ENCODE measurements at regions not wholly inside any gene's neighbourhood (a gene's known extent, or its start where the extent isn't known, plus 50 kb on each side); places are given as distances from the start of the nearest gene placed in this dataset.
"Not testable (repeated sequence)": the region's sequence is repeated elsewhere in the genome, so short reads cannot be mapped to it uniquely, and the experiment has no call there.

- not testable (repeated sequence) for H3K4me1 ChIP-seq (ENCODE audit: control insufficient read depth, insufficient read depth, low read length); H3K27ac ChIP-seq (ENCODE audit: insufficient read depth, low read depth, low read length, poor library complexity, severe bottlenecking); H3K4me3 ChIP-seq (ENCODE audit: insufficient read depth, low read depth, low read length); H3K9me3 ChIP-seq (ENCODE audit: control insufficient read depth, low read length); H3K36me3 ChIP-seq (ENCODE audit: control insufficient read depth, insufficient read depth, low read length); H3K27me3 ChIP-seq (ENCODE audit: control insufficient read depth, insufficient read depth, low read length, poor library complexity, severe bottlenecking)
- WGBS, 2 experiments = 86 to 90% methylated on average over 8 of the region's 8 CpGs
Measured at GRCh38 chr3:193179332-193180012, 61.5 kb upstream of the PLAAT1 start.

- 84 to 95% methylated on average over 6 of the region's 6 CpGs for WGBS, 2 experiments
- no peaks in the 10 kb centered on the region for H3K36me3 ChIP-seq (ENCODE audit: control insufficient read depth, insufficient read depth, low read length)
- H3K4me1 ChIP-seq (ENCODE audit: control insufficient read depth, insufficient read depth, low read length) = no peaks in the 10 kb centered on the region
- H3K27me3 ChIP-seq (ENCODE audit: control insufficient read depth, insufficient read depth, low read length, poor library complexity, severe bottlenecking) = no peaks in the 10 kb centered on the region
- no peak overlapping the region for H3K4me3 ChIP-seq (ENCODE audit: insufficient read depth, low read depth, low read length)
- no peak overlapping the region for H3K27ac ChIP-seq (ENCODE audit: insufficient read depth, low read depth, low read length, poor library complexity, severe bottlenecking)
- H3K9me3 ChIP-seq (ENCODE audit: control insufficient read depth, low read length) = no peaks in the 10 kb centered on the region
Measured at GRCh38 chr3:193187070-193187722, 53.8 kb upstream of the PLAAT1 start.

DNA sequence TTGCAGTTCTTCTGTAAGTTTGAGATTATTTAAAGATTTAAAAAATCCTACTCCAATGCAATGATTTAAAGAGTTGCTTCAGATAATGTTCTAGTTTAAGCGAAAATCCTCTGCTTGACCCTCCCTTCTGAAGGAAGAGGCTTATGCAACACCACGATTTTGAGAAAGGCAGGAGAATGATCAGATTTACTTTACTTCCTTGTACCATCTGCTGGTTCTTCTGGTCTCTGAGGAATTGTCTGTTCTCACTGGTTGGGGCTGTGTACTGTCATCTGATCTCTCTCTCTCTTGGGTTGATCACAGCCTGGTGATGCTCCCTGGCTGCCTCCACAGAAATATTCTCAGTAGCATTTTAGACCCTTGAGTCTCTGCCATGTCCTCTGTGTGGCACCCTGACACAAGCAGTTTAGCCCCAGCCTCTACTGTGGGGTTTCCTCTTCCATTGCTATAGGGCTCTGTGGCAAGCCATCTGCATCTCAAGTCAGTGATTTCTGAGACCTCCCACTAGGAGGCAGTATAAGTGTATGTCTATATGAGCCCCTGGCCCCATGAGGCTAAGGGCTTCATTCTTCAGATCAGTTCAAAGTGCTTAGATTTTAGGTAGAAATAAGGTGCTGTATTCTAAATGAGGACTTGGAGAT, 50.8 kb upstream of the PLAAT1 start:
- Histone ChIP-seq H3K4me1 (ENCODE audit: control insufficient read depth, insufficient read depth, low read length) (no peaks in the 10 kb centered on the region), H3K36me3 (ENCODE audit: control insufficient read depth, insufficient read depth, low read length) (no peaks in the 10 kb centered on the region), H3K9me3 (ENCODE audit: control insufficient read depth, low read length) (no peaks in the 10 kb centered on the region), H3K27me3 (ENCODE audit: control insufficient read depth, insufficient read depth, low read length, poor library complexity, severe bottlenecking) (no peaks in the 10 kb centered on the region), H3K4me3 (ENCODE audit: insufficient read depth, low read depth, low read length) (no peak overlapping the region), H3K27ac (ENCODE audit: insufficient read depth, low read depth, low read length, poor library complexity, severe bottlenecking) (no peak overlapping the region)
- 73 to 82% methylated on average over 2 of the region's 2 CpGs for WGBS, 2 experiments

Measured in ectodermal cell (in vitro differentiated cells).